ENCODE measurements at regions not wholly inside any gene's neighbourhood (a gene's known extent, or its start where the extent isn't known, plus 50 kb on each side); places are given as distances from the start of the nearest gene placed in this dataset.
A peak's percentile ranks its signal among the peaks of the same experiment; 100 is the strongest.

DNA sequence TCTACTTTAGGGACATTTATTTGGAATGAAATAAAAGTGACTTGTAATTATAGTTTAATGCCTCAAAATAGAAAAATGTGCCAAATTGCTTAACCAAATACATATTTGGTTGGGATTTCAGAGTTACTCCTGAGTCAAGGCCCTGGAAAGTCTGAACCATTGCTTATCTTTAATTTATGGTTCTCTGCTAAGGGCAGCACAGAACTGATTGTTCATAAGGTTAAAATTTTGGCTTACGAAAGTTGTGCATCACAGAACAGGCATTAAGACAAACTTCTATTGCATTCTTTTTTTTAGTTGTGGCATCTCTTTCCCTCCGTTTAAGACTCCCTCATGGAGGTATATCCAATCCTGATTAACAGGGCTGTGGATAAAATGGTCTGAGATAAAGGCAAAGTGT, 92.2 kb upstream of the TENT5A start:
- Histone ChIP-seq H3K27ac (ENCODE audit: low read length) (no peak overlapping the region), H3K4me3 (ENCODE audit: low read length) (no peak overlapping the region), H3K27me3 (ENCODE audit: low read depth, low read length) (no peaks in the 10 kb centered on the region), H2AFZ (ENCODE audit: low read depth, low read length) (no peak overlapping the region), H3K4me1 (ENCODE audit: low read length) (peaks cover 8% of the 10 kb centered on the region), H3K9me3 (ENCODE audit: insufficient read depth, low read length) (no peaks in the 10 kb centered on the region), H4K20me1 (ENCODE audit: insufficient read depth, low read length) (no peaks in the 10 kb centered on the region), H3K36me3 (replicated peaks; ENCODE audit: low read depth, low read length) (no peaks in the 10 kb centered on the region), H3K79me2 (ENCODE audit: low read length) (no peaks in the 10 kb centered on the region), H3K9ac (ENCODE audit: low read length) (no peak overlapping the region), H3K4me2 (ENCODE audit: low read length) (no peak overlapping the region)
- TF ChIP-seq, protein P1, sequence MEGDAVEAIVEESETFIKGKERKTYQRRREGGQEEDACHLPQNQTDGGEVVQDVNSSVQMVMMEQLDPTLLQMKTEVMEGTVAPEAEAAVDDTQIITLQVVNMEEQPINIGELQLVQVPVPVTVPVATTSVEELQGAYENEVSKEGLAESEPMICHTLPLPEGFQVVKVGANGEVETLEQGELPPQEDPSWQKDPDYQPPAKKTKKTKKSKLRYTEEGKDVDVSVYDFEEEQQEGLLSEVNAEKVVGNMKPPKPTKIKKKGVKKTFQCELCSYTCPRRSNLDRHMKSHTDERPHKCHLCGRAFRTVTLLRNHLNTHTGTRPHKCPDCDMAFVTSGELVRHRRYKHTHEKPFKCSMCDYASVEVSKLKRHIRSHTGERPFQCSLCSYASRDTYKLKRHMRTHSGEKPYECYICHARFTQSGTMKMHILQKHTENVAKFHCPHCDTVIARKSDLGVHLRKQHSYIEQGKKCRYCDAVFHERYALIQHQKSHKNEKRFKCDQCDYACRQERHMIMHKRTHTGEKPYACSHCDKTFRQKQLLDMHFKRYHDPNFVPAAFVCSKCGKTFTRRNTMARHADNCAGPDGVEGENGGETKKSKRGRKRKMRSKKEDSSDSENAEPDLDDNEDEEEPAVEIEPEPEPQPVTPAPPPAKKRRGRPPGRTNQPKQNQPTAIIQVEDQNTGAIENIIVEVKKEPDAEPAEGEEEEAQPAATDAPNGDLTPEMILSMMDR (IDR thresholded peaks at IDR 0.05; ENCODE audit: low read depth, low read length), result no peak
- TF ChIP-seq EZH2phosphoT487 (IDR thresholded peaks at IDR 0.05; ENCODE audit: low read depth), result no peak

GRCh38 chr6:81843302-81843701, 90.8 kb upstream of the TENT5A start:
- Histone ChIP-seq H3K4me1 (ENCODE audit: low read length) (peaks cover 8% of the 10 kb centered on the region), H3K4me3 (ENCODE audit: low read length) (no peak overlapping the region), H3K79me2 (ENCODE audit: low read length) (no peaks in the 10 kb centered on the region), H3K36me3 (replicated peaks; ENCODE audit: low read depth, low read length) (no peaks in the 10 kb centered on the region), H3K4me2 (ENCODE audit: low read length) (no peak overlapping the region), H2AFZ (ENCODE audit: low read depth, low read length) (no peak overlapping the region), H4K20me1 (ENCODE audit: insufficient read depth, low read length) (no peaks in the 10 kb centered on the region), H3K9me3 (ENCODE audit: insufficient read depth, low read length) (no peaks in the 10 kb centered on the region), H3K27me3 (ENCODE audit: low read depth, low read length) (no peaks in the 10 kb centered on the region), H3K9ac (ENCODE audit: low read length) (no peak overlapping the region), H3K27ac (ENCODE audit: low read length) (no peak overlapping the region)
- TF ChIP-seq, protein P1 (IDR thresholded peaks at IDR 0.05; ENCODE audit: low read depth, low read length), result no peak
- TF ChIP-seq EZH2phosphoT487 (IDR thresholded peaks at IDR 0.05; ENCODE audit: low read depth), result no peak

- H3K79me2 ChIP-seq (ENCODE audit: low read length), result no peaks in the 10 kb centered on the region
- no peak overlapping the region for H3K4me3 ChIP-seq (ENCODE audit: low read length)
- no peaks in the 10 kb centered on the region for H4K20me1 ChIP-seq (ENCODE audit: insufficient read depth, low read length)
- H3K4me2 ChIP-seq (ENCODE audit: low read length), result no peak overlapping the region
- H3K4me1 ChIP-seq (ENCODE audit: low read length), result peaks cover 3% of the 10 kb centered on the region
- H3K9me3 ChIP-seq (ENCODE audit: insufficient read depth, low read length), result no peaks in the 10 kb centered on the region
- no peaks in the 10 kb centered on the region for H3K27me3 ChIP-seq (ENCODE audit: low read depth, low read length)
- no peak overlapping the region for H2AFZ ChIP-seq (ENCODE audit: low read depth, low read length)
- no peak overlapping the region for H3K27ac ChIP-seq (ENCODE audit: low read length)
- H3K9ac ChIP-seq (ENCODE audit: low read length), result no peak overlapping the region
- TF ChIP-seq EZH2phosphoT487 (IDR thresholded peaks at IDR 0.05; ENCODE audit: low read depth), result no peak
- TF ChIP-seq, protein P1 (IDR thresholded peaks at IDR 0.05; ENCODE audit: low read depth, low read length), result no peak
- no peaks in the 10 kb centered on the region for H3K36me3 ChIP-seq (replicated peaks; ENCODE audit: low read depth, low read length)
These were observed 89.8 kb upstream of the TENT5A start for GRCh38 chr6:81842254-81842653.

DNA sequence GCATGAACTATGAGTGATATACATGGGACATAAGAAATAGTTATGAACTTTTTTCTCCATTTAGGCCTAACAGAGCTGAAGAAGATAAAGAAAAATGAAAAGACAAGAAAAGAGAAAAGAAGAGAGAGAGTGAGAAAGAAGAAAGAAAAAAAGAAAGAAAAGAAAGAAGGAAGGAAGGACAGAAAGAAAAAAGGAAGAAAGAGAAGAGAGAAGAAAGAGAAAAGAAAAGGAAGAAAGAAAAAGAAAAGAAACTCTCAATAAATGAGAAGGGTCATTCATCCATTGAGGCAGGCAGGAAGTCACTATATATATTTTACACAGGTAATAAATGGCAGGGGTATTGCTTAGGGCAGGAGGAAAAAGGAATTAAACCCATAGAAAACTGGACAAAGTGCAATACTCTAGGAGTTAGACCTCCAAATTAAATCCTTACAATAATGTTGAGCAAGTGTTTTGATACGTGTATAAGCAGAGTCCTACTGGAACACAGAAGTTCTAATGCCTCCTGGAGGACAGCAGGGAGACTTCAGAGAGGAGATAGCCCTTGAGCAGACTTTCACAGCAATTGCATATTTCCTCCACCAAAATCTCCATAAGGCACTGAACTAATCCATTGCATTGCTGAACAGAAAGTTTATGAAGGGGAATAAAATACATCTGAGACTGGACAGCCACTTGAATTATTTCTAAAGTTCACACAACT, 86.4 kb upstream of the TENT5A start:
- Histone ChIP-seq H3K27ac (ENCODE audit: low read length) (no peak overlapping the region), H4K20me1 (ENCODE audit: insufficient read depth, low read length) (no peaks in the 10 kb centered on the region), H3K4me3 (ENCODE audit: low read length) (no peak overlapping the region), H3K4me2 (ENCODE audit: low read length) (no peak overlapping the region), H3K79me2 (ENCODE audit: low read length) (no peaks in the 10 kb centered on the region), H3K9me3 (ENCODE audit: insufficient read depth, low read length) (no peaks in the 10 kb centered on the region; the same call in 1 of the 2 replicates), H3K9ac (ENCODE audit: low read length) (no peak overlapping the region), H3K36me3 (replicated peaks; ENCODE audit: low read depth, low read length) (no peaks in the 10 kb centered on the region), H3K27me3 (ENCODE audit: low read depth, low read length) (no peaks in the 10 kb centered on the region), H3K4me1 (ENCODE audit: low read length) (peaks cover 5% of the 10 kb centered on the region; the same call in 1 of the 2 replicates), H2AFZ (ENCODE audit: low read depth, low read length) (no peak overlapping the region)
- TF ChIP-seq EZH2phosphoT487 (IDR thresholded peaks at IDR 0.05; ENCODE audit: low read depth), result no peak
- TF ChIP-seq, protein P1 (IDR thresholded peaks at IDR 0.05; ENCODE audit: low read depth, low read length), result 0 out of 2 replicates have a peak, but pooled peaks have one; percentile 4
